ENCODE measurements at regions not wholly inside any gene's neighbourhood (a gene's known extent, or its start where the extent isn't known, plus 50 kb on each side); places are given as distances from the start of the nearest gene placed in this dataset.

- intact Hi-C loops (cut with DNase I, micrococcal nuclease), result no loop called here
- no peak for DNase-seq
- Mint-ChIP-seq H3K27ac (no peak overlapping the region), H3K4me1 (no peaks in the 10 kb centered on the region), H3K36me3 (ENCODE audit: low read depth) (no peaks in the 10 kb centered on the region), H3K9me3 (ENCODE audit: low read depth) (no peaks in the 10 kb centered on the region), H3K27me3 (no peaks in the 10 kb centered on the region), H3K4me3 (no peak overlapping the region)
- POLR2A ChIA-PET, result no interaction called here
- no peak for ATAC-seq
- CTCF ChIA-PET, result interaction anchor here (1.1 kb wide), 1 partner anchor 11 kb away, joined by 3 read pairs; no protein-coding TSS in a partner anchor
Observed at GRCh38 chr4:186481998-186482790, 73.2 kb downstream of the MTNR1A start.

GRCh38 chr4:186475202-186475601, 80.2 kb downstream of the MTNR1A start:
- Mint-ChIP-seq H3K4me3 (no peak overlapping the region), H3K27me3 (no peaks in the 10 kb centered on the region), H3K36me3 (ENCODE audit: low read depth) (no peaks in the 10 kb centered on the region), H3K27ac (no peak overlapping the region), H3K9me3 (ENCODE audit: low read depth) (no peaks in the 10 kb centered on the region), H3K4me1 (no peaks in the 10 kb centered on the region)
- DNase-seq (no peak), ATAC-seq (no peak)
- ChIA-PET CTCF (no interaction called here), POLR2A (no interaction called here)
- intact Hi-C loops (cut with DNase I, micrococcal nuclease), result no loop called here

- no peaks in the 10 kb centered on the region for H3K27me3 Mint-ChIP-seq
- intact Hi-C loops (cut with DNase I, micrococcal nuclease), result no loop called here
Observed at GRCh38 chr4:186473933-186474332, 81.4 kb downstream of the MTNR1A start.

GRCh38 chr4:186472948-186473347, 82.4 kb downstream of the MTNR1A start:
- no peak overlapping the region for H3K27ac Mint-ChIP-seq
- intact Hi-C loops (cut with DNase I, micrococcal nuclease), result no loop called here
- no peak for ATAC-seq

More at GRCh38 chr4:186473933-186474332, 81.4 kb downstream of the MTNR1A start:
- Mint-ChIP-seq H3K27ac (no peak overlapping the region), H3K4me3 (no peak overlapping the region), H3K9me3 (ENCODE audit: low read depth) (no peaks in the 10 kb centered on the region), H3K36me3 (ENCODE audit: low read depth) (no peaks in the 10 kb centered on the region), H3K4me1 (no peaks in the 10 kb centered on the region)
- ChIA-PET CTCF (interaction anchor here (0.8 kb wide), 1 partner anchor 437 kb away, joined by 3 read pairs; no protein-coding TSS in a partner anchor), POLR2A (no interaction called here)
- DNase-seq (no peak), ATAC-seq (no peak)

GRCh38 chr4:186471441-186471840, 83.9 kb downstream of the MTNR1A start:
- H3K36me3 Mint-ChIP-seq (ENCODE audit: low read depth), result no peaks in the 10 kb centered on the region
- ChIA-PET POLR2A (no interaction called here), CTCF (interaction anchor here (1.2 kb wide), 1 partner anchor 10 kb away, joined by 3 read pairs; no protein-coding TSS in a partner anchor)
- DNase-seq (no peak), ATAC-seq (no peak)
- intact Hi-C loops (cut with DNase I, micrococcal nuclease), result no loop called here
- H3K4me3 Mint-ChIP-seq, result no peak overlapping the region
- no peaks in the 10 kb centered on the region for H3K9me3 Mint-ChIP-seq (ENCODE audit: low read depth)
- H3K27ac Mint-ChIP-seq, result no peak overlapping the region
- no peaks in the 10 kb centered on the region for H3K4me1 Mint-ChIP-seq
- H3K27me3 Mint-ChIP-seq, result no peaks in the 10 kb centered on the region

More at GRCh38 chr4:186472948-186473347, 82.4 kb downstream of the MTNR1A start:
- Mint-ChIP-seq H3K36me3 (ENCODE audit: low read depth) (no peaks in the 10 kb centered on the region), H3K4me3 (no peak overlapping the region), H3K9me3 (ENCODE audit: low read depth) (no peaks in the 10 kb centered on the region), H3K4me1 (no peaks in the 10 kb centered on the region), H3K27me3 (no peaks in the 10 kb centered on the region)
- DNase-seq, result no peak
- ChIA-PET POLR2A (no interaction called here), CTCF (interaction anchor here (0.5 to 0.7 kb wide), 2 partner anchors 21 to 816 kb away, joined by 3 read pairs; no protein-coding TSS in a partner anchor)

GRCh38 chr4:186458050-186458449, 97.3 kb downstream of the MTNR1A start:
- peaks cover 9% of the 10 kb centered on the region for H3K27me3 Mint-ChIP-seq
- ChIA-PET CTCF (no interaction called here), POLR2A (no interaction called here)
- H3K36me3 Mint-ChIP-seq (ENCODE audit: low read depth), result no peaks in the 10 kb centered on the region
- no peak overlapping the region for H3K4me3 Mint-ChIP-seq
- DNase-seq, result no peak
- no peak overlapping the region for H3K27ac Mint-ChIP-seq
- intact Hi-C loops (cut with DNase I, micrococcal nuclease), result no loop called here
- ATAC-seq, result no peak
- H3K4me1 Mint-ChIP-seq, result no peaks in the 10 kb centered on the region
- peaks cover 4% of the 10 kb centered on the region for H3K9me3 Mint-ChIP-seq (ENCODE audit: low read depth)

- Mint-ChIP-seq H3K27me3 (peaks cover 3% of the 10 kb centered on the region), H3K36me3 (ENCODE audit: low read depth) (no peaks in the 10 kb centered on the region), H3K9me3 (ENCODE audit: low read depth) (peaks cover 22% of the 10 kb centered on the region), H3K27ac (no peak overlapping the region), H3K4me3 (no peak overlapping the region), H3K4me1 (no peaks in the 10 kb centered on the region)
- ChIA-PET CTCF (interaction anchor here (0.5 kb wide), 1 partner anchor 21 kb away, joined by 3 read pairs; no protein-coding TSS in a partner anchor), POLR2A (no interaction called here)
- intact Hi-C loops (cut with DNase I, micrococcal nuclease), result no loop called here
- DNase-seq (no peak), ATAC-seq (no peak)
Observed at GRCh38 chr4:186451982-186452381, 103.4 kb downstream of the MTNR1A start.

- ChIA-PET CTCF (no interaction called here), POLR2A (no interaction called here)
- Mint-ChIP-seq H3K9me3 (ENCODE audit: low read depth) (peaks cover 22% of the 10 kb centered on the region), H3K4me1 (no peaks in the 10 kb centered on the region), H3K27me3 (peaks cover 2% of the 10 kb centered on the region), H3K36me3 (ENCODE audit: low read depth) (no peaks in the 10 kb centered on the region), H3K27ac (no peak overlapping the region), H3K4me3 (no peak overlapping the region)
- DNase-seq, result no peak
- no peak for ATAC-seq
- intact Hi-C loops (cut with DNase I, micrococcal nuclease), result no loop called here
Observed at GRCh38 chr4:186449954-186450353, 105.4 kb downstream of the MTNR1A start.

GRCh38 chr4:186445040-186445439, 110.3 kb downstream of the MTNR1A start:
- no peak for DNase-seq
- no peak overlapping the region for H3K4me3 Mint-ChIP-seq
- no peaks in the 10 kb centered on the region for H3K36me3 Mint-ChIP-seq (ENCODE audit: low read depth)
- peaks cover 4% of the 10 kb centered on the region for H3K27me3 Mint-ChIP-seq
- no peak for ATAC-seq
- intact Hi-C loops (cut with DNase I, micrococcal nuclease), result no loop called here
- no peak overlapping the region for H3K27ac Mint-ChIP-seq
- POLR2A ChIA-PET, result no interaction called here
- CTCF ChIA-PET, result interaction anchor here (0.9 kb wide), 1 partner anchor 177 kb away, joined by 4 read pairs; no protein-coding TSS in a partner anchor
- H3K9me3 Mint-ChIP-seq (ENCODE audit: low read depth), result peaks cover 3% of the 10 kb centered on the region
- no peaks in the 10 kb centered on the region for H3K4me1 Mint-ChIP-seq

GRCh38 chr4:186441502-186441901, 113.9 kb downstream of the MTNR1A start:
- intact Hi-C loops (cut with DNase I, micrococcal nuclease), result no loop called here
- no peaks in the 10 kb centered on the region for H3K36me3 Mint-ChIP-seq (ENCODE audit: low read depth)
- ChIA-PET CTCF (no interaction called here), POLR2A (no interaction called here)
- peaks cover 9% of the 10 kb centered on the region for H3K9me3 Mint-ChIP-seq (ENCODE audit: low read depth)
- ATAC-seq (no peak), DNase-seq (no peak)
- no peak overlapping the region for H3K27ac Mint-ChIP-seq
- no peak overlapping the region for H3K4me3 Mint-ChIP-seq
- H3K27me3 Mint-ChIP-seq, result peaks cover 4% of the 10 kb centered on the region
- H3K4me1 Mint-ChIP-seq, result no peaks in the 10 kb centered on the region

GRCh38 chr4:186428481-186428880, 126.9 kb downstream of the MTNR1A start:
- ATAC-seq, result no peak
- Mint-ChIP-seq H3K36me3 (ENCODE audit: low read depth) (no peaks in the 10 kb centered on the region), H3K4me1 (no peaks in the 10 kb centered on the region), H3K9me3 (ENCODE audit: low read depth) (no peaks in the 10 kb centered on the region), H3K4me3 (no peak overlapping the region), H3K27me3 (no peaks in the 10 kb centered on the region), H3K27ac (no peak overlapping the region)
- POLR2A ChIA-PET, result no interaction called here
- CTCF ChIA-PET, result no interaction called here
- no peak for DNase-seq
- intact Hi-C loops (cut with DNase I, micrococcal nuclease), result no loop called here

- Mint-ChIP-seq H3K9me3 (ENCODE audit: low read depth) (no peaks in the 10 kb centered on the region), H3K27ac (no peak overlapping the region), H3K27me3 (peaks cover 3% of the 10 kb centered on the region), H3K36me3 (ENCODE audit: low read depth) (no peaks in the 10 kb centered on the region), H3K4me1 (no peaks in the 10 kb centered on the region), H3K4me3 (no peak overlapping the region)
- intact Hi-C loops (cut with DNase I, micrococcal nuclease), result no loop called here
- ChIA-PET POLR2A (no interaction called here), CTCF (no interaction called here)
- DNase-seq, result no peak
- ATAC-seq, result no peak
Observed at GRCh38 chr4:186424745-186425144, 130.6 kb downstream of the MTNR1A start.
